Ascending aorta (tissue), 2 donors: ENCODE measurements at regions not wholly inside any gene's neighbourhood (a gene's known extent, or its start where the extent isn't known, plus 50 kb on each side); places are given as distances from the start of the nearest gene placed in this dataset.

ENCODE experiments used
- DNase-seq, 2 donors: peaks; one replicate each; pipeline ENCODE4 v3.0.0-alpha.2; 2019; ENCODE audit warnings: low spot score in 2 of 2
- H3K27ac ChIP-seq, 2 donors: fragments of 200-600 bp; sonication (generic); one replicate each; pipeline ENCODE4 v1.5.1; 2016 to 2017; ENCODE audit warnings: mild to moderate bottlenecking in 1 of 2
- H3K27me3 ChIP-seq: fragments of 200-600 bp; sonication (generic); one replicate; pipeline ENCODE4 v1.5.1; 2017
- H3K36me3 ChIP-seq, 2 donors: fragments of 200-600 bp; sonication (generic); one replicate each; pipeline ENCODE4 v1.5.1; 2016
- H3K4me1 ChIP-seq, 2 donors: fragments of 200-600 bp; sonication (generic); one replicate each; pipeline ENCODE4 v1.5.1; 2016 to 2017; ENCODE audit warnings: mild to moderate bottlenecking in 1 of 2
- H3K4me3 ChIP-seq, 2 donors: fragments of 200-600 bp; sonication (generic); one replicate each; pipeline ENCODE4 v1.5.1; 2016 to 2017; ENCODE audit warnings: mild to moderate bottlenecking in 1 of 2
- H3K9me3 ChIP-seq, 2 donors: fragments of 200-600 bp; sonication (generic); one replicate each; pipeline ENCODE4 v1.5.1; 2016
- intact Hi-C: fragments of 100-400 bp; cut with DNase I; formaldehyde crosslinking; loops from one replicate; pipeline ENCODE4 v1.15.1; 2023
- TF ChIP-seq, protein P1 (sequence below), 3 experiments: fragments of 200-600 bp in 2 of 3; fragments of 450-650 bp in 1 of 3; sonication (generic) in 2 of 3; IDR thresholded peaks; one replicate each; pipeline ENCODE4 v1.5.1; 2016 to 2019; ENCODE audit warnings: antibody characterized with exemption in 3 of 3, mild to moderate bottlenecking in 1 of 3, moderate library complexity in 1 of 3

DNA sequence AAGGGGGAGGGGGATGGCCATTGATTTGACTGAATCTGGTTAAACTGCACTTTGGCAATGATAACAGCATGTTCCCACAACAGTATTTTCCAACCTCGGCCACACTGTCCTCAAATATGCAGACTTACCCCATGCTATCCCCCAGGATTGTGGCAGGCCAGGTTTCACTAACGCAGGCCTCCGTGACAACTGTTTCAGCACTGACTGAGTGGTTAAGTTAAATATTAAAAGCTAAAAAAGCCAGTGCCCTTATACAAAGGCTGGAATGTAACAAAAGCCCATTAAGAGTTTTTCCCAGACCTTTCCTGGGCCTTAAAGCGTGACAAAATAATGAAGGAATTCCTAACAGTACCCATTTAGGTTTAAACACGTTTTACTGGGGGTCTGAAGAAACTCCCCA, 202.9 kb downstream of the USP25 start:
- Histone ChIP-seq H3K36me3 (no peaks in the 10 kb centered on the region), H3K4me1 (no peaks in the 10 kb centered on the region), H3K9me3 (no peaks in the 10 kb centered on the region), H3K4me3 (no peak overlapping the region), H3K27me3 (no peaks in the 10 kb centered on the region), H3K27ac (no peak overlapping the region)
- no peak for DNase-seq
- intact Hi-C loops = no loop called here
- TF ChIP-seq, protein P1, sequence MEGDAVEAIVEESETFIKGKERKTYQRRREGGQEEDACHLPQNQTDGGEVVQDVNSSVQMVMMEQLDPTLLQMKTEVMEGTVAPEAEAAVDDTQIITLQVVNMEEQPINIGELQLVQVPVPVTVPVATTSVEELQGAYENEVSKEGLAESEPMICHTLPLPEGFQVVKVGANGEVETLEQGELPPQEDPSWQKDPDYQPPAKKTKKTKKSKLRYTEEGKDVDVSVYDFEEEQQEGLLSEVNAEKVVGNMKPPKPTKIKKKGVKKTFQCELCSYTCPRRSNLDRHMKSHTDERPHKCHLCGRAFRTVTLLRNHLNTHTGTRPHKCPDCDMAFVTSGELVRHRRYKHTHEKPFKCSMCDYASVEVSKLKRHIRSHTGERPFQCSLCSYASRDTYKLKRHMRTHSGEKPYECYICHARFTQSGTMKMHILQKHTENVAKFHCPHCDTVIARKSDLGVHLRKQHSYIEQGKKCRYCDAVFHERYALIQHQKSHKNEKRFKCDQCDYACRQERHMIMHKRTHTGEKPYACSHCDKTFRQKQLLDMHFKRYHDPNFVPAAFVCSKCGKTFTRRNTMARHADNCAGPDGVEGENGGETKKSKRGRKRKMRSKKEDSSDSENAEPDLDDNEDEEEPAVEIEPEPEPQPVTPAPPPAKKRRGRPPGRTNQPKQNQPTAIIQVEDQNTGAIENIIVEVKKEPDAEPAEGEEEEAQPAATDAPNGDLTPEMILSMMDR (IDR thresholded peaks at IDR 0.05) = no peak

- Histone ChIP-seq H3K4me3 (no peak overlapping the region), H3K27ac (no peak overlapping the region), H3K27me3 (no peaks in the 10 kb centered on the region), H3K4me1 (no peaks in the 10 kb centered on the region), H3K36me3 (no peaks in the 10 kb centered on the region), H3K9me3 (no peaks in the 10 kb centered on the region)
- no peak for DNase-seq
- TF ChIP-seq, protein P1 (IDR thresholded peaks at IDR 0.05) = no peak
- intact Hi-C loops = no loop called here
Observed at GRCh38 chr21:15935530-15935929, 205.7 kb downstream of the USP25 start.

DNA sequence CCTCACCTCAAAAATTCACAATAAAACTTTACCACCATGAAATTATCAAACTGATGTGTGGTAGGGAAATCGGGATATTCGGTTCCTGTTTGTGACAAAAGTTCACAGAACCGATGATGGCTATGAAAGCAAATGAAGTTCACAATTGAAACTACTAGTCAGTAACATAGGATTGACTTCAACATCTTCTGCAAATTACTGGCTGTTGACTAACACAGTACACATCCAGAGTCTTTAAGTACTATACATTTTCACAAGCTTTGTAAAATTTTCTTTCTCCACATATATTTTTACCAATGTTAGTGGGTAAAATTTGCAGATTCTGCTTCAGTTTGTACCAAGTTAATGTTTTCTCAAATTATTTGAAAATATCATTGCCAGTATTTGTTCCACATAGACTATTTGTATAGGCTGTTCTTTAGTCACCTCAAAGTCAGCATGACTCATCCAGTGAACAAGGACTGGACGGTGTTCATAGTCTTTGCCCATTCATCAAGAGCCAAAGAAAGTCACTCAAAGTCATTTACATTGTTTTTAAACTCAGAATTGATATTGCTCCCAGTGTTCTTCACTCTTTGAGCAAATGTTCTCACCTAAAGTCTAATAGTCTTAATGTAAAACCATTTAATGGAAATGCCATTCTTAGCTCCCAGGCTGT, 213.4 kb downstream of the USP25 start:
- no peaks in the 10 kb centered on the region for H3K9me3 ChIP-seq
- intact Hi-C loops = no loop called here
- no peaks in the 10 kb centered on the region for H3K4me1 ChIP-seq
- TF ChIP-seq, protein P1 (IDR thresholded peaks at IDR 0.05) = no peak
- no peaks in the 10 kb centered on the region for H3K36me3 ChIP-seq
- no peak for DNase-seq
- H3K27ac ChIP-seq = no peak overlapping the region
- no peak overlapping the region for H3K4me3 ChIP-seq
- no peaks in the 10 kb centered on the region for H3K27me3 ChIP-seq

DNA sequence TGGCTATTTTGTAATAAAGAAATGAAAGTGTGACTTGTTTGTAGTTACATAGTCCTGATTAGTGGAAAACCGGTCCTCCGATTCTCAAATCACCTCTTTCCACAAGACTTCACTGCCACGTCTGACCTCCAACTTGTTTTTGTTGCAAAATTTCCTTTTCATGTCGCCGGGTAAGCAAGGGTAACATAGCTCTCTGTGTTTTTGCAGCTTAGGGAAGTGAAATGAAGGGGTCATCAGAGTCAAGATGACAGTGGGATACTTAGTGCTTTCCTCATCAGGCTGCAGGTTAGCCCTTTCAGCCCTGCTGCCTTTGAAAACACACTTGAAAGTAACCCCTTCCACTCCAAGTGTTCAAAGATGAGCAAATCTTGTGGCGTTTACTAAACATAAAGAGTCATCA, 217.9 kb downstream of the USP25 start:
- no peaks in the 10 kb centered on the region for H3K36me3 ChIP-seq
- H3K4me1 ChIP-seq = no peaks in the 10 kb centered on the region
- H3K27me3 ChIP-seq = no peaks in the 10 kb centered on the region
- intact Hi-C loops = no loop called here
- no peak overlapping the region for H3K4me3 ChIP-seq
- no peak for DNase-seq
- H3K9me3 ChIP-seq = peaks cover 0 to 3% of the 10 kb centered on the region in 2 donors
- H3K27ac ChIP-seq = no peak overlapping the region
- TF ChIP-seq, protein P1 (IDR thresholded peaks at IDR 0.05) = no peak

GRCh38 chr21:15953551-15954116, 223.9 kb downstream of the USP25 start:
- Histone ChIP-seq H3K4me1 (no peaks in the 10 kb centered on the region), H3K27ac (no peak overlapping the region), H3K36me3 (no peaks in the 10 kb centered on the region), H3K4me3 (no peak overlapping the region), H3K9me3 (peaks cover 4 to 20% of the 10 kb centered on the region in 2 donors), H3K27me3 (no peaks in the 10 kb centered on the region)
- DNase-seq = no peak
- intact Hi-C loops = no loop called here
- TF ChIP-seq, protein P1 (IDR thresholded peaks at IDR 0.05) = no peak
